Loucy (cell line): ENCODE measurements at regions not wholly inside any gene's neighbourhood (a gene's known extent, or its start where the extent isn't known, plus 50 kb on each side); places are given as distances from the start of the nearest gene placed in this dataset.

Source experiments
- H2AFZ ChIP-seq: fragments of 200-600 bp; sonication (generic); 2 replicates; pipeline ENCODE4 v1.6.0; 2016; ENCODE audit warnings: antibody characterized with exemption, mild to moderate bottlenecking, low read length, moderate library complexity
- H3F3A ChIP-seq: fragments of 200-600 bp; 2 replicates; pipeline ENCODE4 v1.6.0; 2016; ENCODE audit warnings: antibody characterized with exemption, low read depth, mild to moderate bottlenecking
- H3K27me3 ChIP-seq: fragments of 200-600 bp; sonication (generic); 2 replicates; pipeline ENCODE4 v1.6.1; 2014; ENCODE audit warnings: low read length, mild to moderate bottlenecking; ENCODE audit not compliant: insufficient read depth, poor library complexity, severe bottlenecking
- H3K36me3 ChIP-seq: fragments of 200-600 bp; sonication (generic); 2 replicates; pipeline ENCODE4 v1.6.1; 2016; ENCODE audit warnings: low read length; ENCODE audit not compliant: insufficient read depth
- H3K4me1 ChIP-seq: fragments of 200-600 bp; sonication (generic); 2 replicates; pipeline ENCODE4 v1.5.1; 2014; ENCODE audit warnings: low read length, mild to moderate bottlenecking; ENCODE audit not compliant: insufficient read depth, poor library complexity, severe bottlenecking
- H3K4me2 ChIP-seq: fragments of 200-600 bp; sonication (generic); 2 replicates; pipeline ENCODE4 v1.6.0; 2014; ENCODE audit warnings: antibody characterized with exemption, low read length, low read depth, mild to moderate bottlenecking; ENCODE audit not compliant: poor library complexity, severe bottlenecking
- H3K4me3 ChIP-seq: fragments of 200-600 bp; sonication (generic); 2 replicates; pipeline ENCODE4 v1.5.1; 2014; ENCODE audit warnings: low read length, mild to moderate bottlenecking, mixed read lengths; ENCODE audit not compliant: poor library complexity, severe bottlenecking
- H3K79me2 ChIP-seq: fragments of 200-600 bp; sonication (generic); 2 replicates; pipeline ENCODE4 v1.6.1; 2014; ENCODE audit warnings: low read length; ENCODE audit not compliant: insufficient read depth
- H3K9ac ChIP-seq: fragments of 200-600 bp; sonication (generic); 2 replicates; pipeline ENCODE4 v1.6.0; 2014; ENCODE audit warnings: mild to moderate bottlenecking, low read depth, low read length, moderate library complexity; ENCODE audit not compliant: poor library complexity, severe bottlenecking
- H3K9me2 ChIP-seq: fragments of 200-600 bp; sonication (generic); replicated peaks from 2 replicates; pipeline ENCODE4 v1.6.1; 2016; ENCODE audit warnings: low read depth, low read length, mixed read lengths
- H3K9me3 ChIP-seq: fragments of 200-600 bp; sonication (generic); 2 replicates; pipeline ENCODE4 v1.6.1; 2014; ENCODE audit warnings: mild to moderate bottlenecking, antibody characterized with exemption, low read length, low read depth; ENCODE audit not compliant: insufficient read depth
- H4K20me1 ChIP-seq: fragments of 200-600 bp; sonication (generic); 2 replicates; pipeline ENCODE4 v1.6.0; 2014; ENCODE audit warnings: antibody characterized with exemption, low read length, mild to moderate bottlenecking; ENCODE audit not compliant: insufficient read depth, poor library complexity, severe bottlenecking
- EZH2phosphoT487 ChIP-seq: fragments of 200-600 bp; IDR thresholded peaks from 2 replicates; pipeline ENCODE4 v1.6.1; 2018; ENCODE audit warnings: antibody characterized with exemption, mild to moderate bottlenecking, moderate library complexity, borderline replicate concordance
- TF ChIP-seq, protein P1 (sequence below): fragments of 200-600 bp; sonication (generic); conservative IDR thresholded peaks from 2 replicates; pipeline ENCODE4 v1.5.1; 2014; ENCODE audit warnings: mild to moderate bottlenecking, antibody characterized with exemption, low read length

DNA sequence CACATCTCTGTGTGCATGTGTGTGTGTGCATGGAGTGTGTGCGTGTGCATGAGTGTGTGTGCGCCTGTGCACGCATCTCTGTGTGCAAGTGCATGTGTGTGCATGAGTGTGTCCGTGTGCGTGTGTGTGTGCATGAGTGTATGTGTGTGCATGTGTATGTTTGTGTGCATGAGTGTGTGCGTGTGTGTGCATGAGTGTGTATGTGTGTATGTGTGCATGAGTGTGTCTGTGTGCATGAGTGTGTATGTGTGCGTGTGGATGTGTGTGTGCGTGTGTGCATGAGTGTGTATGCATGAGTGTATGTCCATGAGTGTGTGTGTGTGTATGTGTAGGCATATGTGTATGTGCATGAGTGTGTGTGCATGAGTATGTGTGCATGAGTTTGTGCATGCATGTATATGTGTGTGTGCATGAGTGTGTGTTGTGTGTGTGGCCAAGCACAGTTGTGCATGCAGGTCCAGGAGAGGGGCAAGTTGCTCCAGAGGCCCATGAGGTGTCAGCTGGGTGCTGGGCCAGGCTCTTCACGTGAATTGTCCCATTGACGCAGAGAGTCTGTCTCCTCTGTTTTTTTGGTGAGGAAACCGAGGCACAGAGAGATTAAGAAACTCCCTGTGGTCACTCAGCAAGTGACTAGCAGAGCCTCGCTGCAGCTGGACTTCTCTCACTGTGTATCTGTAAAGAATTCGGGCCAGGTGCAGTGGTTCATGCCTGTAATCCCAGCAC lies 75.5 kb downstream of the ASB1 start:
- Histone ChIP-seq H3K4me1 (peaks cover 17% of the 10 kb centered on the region), H3K9ac (no peak overlapping the region), H3K27me3 (no peaks in the 10 kb centered on the region), H3K4me3 (no peak overlapping the region), H3K9me2 (no peaks in the 10 kb centered on the region), H3K79me2 (no peaks in the 10 kb centered on the region), H2AFZ (no peak overlapping the region), H3K4me2 (no peak overlapping the region), H3F3A (no peaks in the 10 kb centered on the region), H3K9me3 (no peaks in the 10 kb centered on the region), H3K36me3 (no peaks in the 10 kb centered on the region), H4K20me1 (no peaks in the 10 kb centered on the region)
- no peak for TF ChIP-seq EZH2phosphoT487
- TF ChIP-seq, protein P1, sequence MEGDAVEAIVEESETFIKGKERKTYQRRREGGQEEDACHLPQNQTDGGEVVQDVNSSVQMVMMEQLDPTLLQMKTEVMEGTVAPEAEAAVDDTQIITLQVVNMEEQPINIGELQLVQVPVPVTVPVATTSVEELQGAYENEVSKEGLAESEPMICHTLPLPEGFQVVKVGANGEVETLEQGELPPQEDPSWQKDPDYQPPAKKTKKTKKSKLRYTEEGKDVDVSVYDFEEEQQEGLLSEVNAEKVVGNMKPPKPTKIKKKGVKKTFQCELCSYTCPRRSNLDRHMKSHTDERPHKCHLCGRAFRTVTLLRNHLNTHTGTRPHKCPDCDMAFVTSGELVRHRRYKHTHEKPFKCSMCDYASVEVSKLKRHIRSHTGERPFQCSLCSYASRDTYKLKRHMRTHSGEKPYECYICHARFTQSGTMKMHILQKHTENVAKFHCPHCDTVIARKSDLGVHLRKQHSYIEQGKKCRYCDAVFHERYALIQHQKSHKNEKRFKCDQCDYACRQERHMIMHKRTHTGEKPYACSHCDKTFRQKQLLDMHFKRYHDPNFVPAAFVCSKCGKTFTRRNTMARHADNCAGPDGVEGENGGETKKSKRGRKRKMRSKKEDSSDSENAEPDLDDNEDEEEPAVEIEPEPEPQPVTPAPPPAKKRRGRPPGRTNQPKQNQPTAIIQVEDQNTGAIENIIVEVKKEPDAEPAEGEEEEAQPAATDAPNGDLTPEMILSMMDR: no peak

DNA sequence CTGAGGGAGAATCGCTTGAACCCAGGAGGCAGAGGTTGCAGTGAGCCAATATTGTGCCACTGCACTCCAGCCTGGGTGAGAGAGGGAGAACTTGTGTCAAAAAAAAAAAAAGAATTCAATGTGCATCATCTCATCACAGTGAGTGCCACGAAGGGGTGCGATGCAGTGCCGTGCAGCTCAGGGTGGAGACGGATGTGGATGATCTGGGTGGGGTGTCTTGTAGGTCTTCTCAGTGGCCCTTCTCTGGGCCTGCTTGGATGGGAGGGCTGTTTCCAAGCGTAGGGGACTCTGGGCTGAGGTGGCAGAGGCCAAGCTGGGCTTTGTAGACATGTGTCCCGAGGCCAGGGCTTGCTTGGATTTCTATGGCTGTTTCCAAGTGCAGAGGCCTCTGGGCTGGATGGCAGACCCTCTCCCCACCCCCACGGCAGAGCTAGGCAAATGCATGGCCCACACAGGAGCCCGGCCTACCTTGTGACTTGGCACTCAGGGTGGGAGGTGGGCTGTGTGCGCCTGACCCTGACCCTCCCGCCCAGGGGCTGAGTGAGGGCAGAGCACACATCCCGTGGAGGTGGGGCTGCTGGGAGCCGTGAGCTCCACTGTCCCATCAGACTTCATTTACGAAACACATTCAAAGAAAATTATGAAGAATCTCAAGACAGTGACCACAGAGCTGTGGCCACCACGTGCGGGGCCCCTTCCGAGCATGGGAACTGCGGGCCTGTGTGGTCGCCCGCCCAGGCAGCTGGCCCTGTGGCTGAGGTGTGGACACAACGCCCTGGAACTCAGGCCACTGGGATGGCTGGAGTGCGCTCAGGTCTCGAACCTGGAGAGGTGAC lies 76.4 kb downstream of the ASB1 start:
- no peaks in the 10 kb centered on the region for H3K79me2 ChIP-seq
- no peaks in the 10 kb centered on the region for H3K9me3 ChIP-seq
- TF ChIP-seq, protein P1: no peak
- no peak for TF ChIP-seq EZH2phosphoT487
- peaks cover 16% of the 10 kb centered on the region for H3K4me1 ChIP-seq
- H2AFZ ChIP-seq: no peak overlapping the region
- no peaks in the 10 kb centered on the region for H3F3A ChIP-seq
- H3K4me2 ChIP-seq: no peak overlapping the region
- no peaks in the 10 kb centered on the region for H3K36me3 ChIP-seq
- H3K9me2 ChIP-seq: no peaks in the 10 kb centered on the region
- H3K4me3 ChIP-seq: no peak overlapping the region
- H3K27me3 ChIP-seq: no peaks in the 10 kb centered on the region
- no peak overlapping the region for H3K9ac ChIP-seq
- no peaks in the 10 kb centered on the region for H4K20me1 ChIP-seq

DNA sequence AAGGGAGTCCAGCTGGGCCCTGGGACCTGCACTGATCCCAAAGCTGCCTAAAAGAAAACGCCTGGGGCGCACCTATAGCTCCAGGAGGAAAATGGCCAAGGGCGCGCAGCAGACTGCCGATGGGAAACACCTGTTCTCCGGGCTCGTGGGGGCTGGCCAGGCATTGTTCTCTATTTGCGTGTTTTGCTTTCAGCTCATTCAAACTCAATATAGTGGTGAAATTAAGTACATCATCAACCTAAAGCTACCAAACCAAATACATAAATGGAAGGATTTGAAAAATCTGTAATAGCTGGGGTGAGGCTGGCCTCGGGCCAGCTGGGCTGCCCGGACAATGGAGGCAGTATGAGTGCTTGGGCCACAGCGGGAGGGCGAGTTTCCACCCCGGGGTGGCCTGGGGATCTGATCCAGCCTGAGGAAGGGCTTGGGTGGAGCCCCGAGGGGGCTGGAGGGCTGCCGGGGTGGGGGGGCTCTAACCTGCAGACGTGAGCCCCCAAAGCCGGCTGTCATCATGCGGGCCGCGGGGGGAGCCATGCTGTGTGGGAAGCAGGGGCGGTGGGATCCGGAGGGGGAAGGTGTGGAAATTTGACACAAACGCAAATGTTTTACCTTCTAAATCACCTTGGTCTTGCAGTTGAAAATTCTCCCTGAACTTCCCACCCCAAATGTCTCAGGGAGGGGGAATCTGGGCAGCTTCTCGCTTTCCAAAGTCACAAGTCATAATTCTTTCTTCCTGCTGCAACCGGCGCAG lies 77.6 kb downstream of the ASB1 start:
- no peaks in the 10 kb centered on the region for H3K79me2 ChIP-seq
- no peak for TF ChIP-seq EZH2phosphoT487
- no peaks in the 10 kb centered on the region for H3F3A ChIP-seq
- H4K20me1 ChIP-seq: no peaks in the 10 kb centered on the region
- no peak overlapping the region for H3K9ac ChIP-seq
- no peaks in the 10 kb centered on the region for H3K36me3 ChIP-seq
- no peak overlapping the region for H2AFZ ChIP-seq
- H3K4me1 ChIP-seq: peaks cover 6% of the 10 kb centered on the region
- H3K9me3 ChIP-seq: no peaks in the 10 kb centered on the region
- H3K4me3 ChIP-seq: no peak overlapping the region
- no peaks in the 10 kb centered on the region for H3K27me3 ChIP-seq
- no peak overlapping the region for H3K4me2 ChIP-seq
- no peaks in the 10 kb centered on the region for H3K9me2 ChIP-seq
